PC-9 (cell line): ENCODE measurements at regions not wholly inside any gene's neighbourhood (a gene's known extent, or its start where the extent isn't known, plus 50 kb on each side); places are given as distances from the start of the nearest gene placed in this dataset.

Experiments used
- CTCF ChIP-seq: fragments of 200-600 bp; sonication (generic); conservative IDR thresholded peaks from 2 replicates; pipeline ENCODE4 v1.6.1; 2017; ENCODE audit warnings: mixed run types, antibody characterized with exemption, mild to moderate bottlenecking, moderate library complexity
- EZH2 ChIP-seq: fragments of 200-600 bp; sonication (generic); IDR thresholded peaks from 2 replicates; pipeline ENCODE4 v1.8.0; 2017; ENCODE audit warnings: antibody characterized with exemption, low read depth

- no peak for TF ChIP-seq CTCF
- TF ChIP-seq EZH2, result no peak
These were observed 55.7 kb downstream of the JAKMIP3 start for GRCh38 chr10:132121511-132121830.
